SK-N-MC (cell line): ENCODE measurements at regions not wholly inside any gene's neighbourhood (a gene's known extent, or its start where the extent isn't known, plus 50 kb on each side); places are given as distances from the start of the nearest gene placed in this dataset.

Experiments
- EZH2 ChIP-seq: fragments of 200-600 bp; sonication (generic); IDR thresholded peaks from one replicate; pipeline ENCODE4 v1.6.1; 2017; ENCODE audit warnings: antibody characterized with exemption
- FOXP2 ChIP-seq: optimal IDR thresholded peaks from 2 replicates; pipeline ENCODE3; 2011; ENCODE audit warnings: mild to moderate bottlenecking, moderate library complexity; ENCODE audit not compliant: insufficient read depth; ENCODE audit errors: extremely low read length, control extremely low read depth
- POLR2AphosphoS5 ChIP-seq: IDR thresholded peaks from 2 replicates; pipeline ENCODE4 v1.6.1; 2012; ENCODE audit warnings: mild to moderate bottlenecking, low read depth, low read length, borderline replicate concordance

DNA sequence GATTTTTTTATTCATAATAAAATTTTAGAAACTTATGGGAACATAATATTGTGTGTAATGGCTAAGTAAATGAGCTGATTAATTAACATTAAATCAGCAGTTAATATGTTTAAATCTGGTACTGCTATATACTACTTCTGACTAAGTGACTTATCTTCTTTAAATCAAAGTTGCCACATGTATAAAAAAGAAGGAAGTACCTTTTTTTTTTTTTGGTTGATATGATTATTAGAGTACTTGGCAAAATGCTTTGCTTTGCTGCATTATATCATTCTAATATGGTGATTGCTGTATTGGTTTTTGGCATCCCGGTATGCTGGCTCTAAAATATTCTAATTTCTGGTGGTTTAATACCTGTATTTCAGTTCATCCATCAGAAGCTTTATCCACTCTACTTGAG lies 319.1 kb upstream of the RGS6 start:
- TF ChIP-seq EZH2 (no peak), POLR2AphosphoS5 (no peak), FOXP2 (no peak)
